ENCODE measurements at regions not wholly inside any gene's neighbourhood (a gene's known extent, or its start where the extent isn't known, plus 50 kb on each side); places are given as distances from the start of the nearest gene placed in this dataset.
A peak's percentile ranks its signal among the peaks of the same experiment; 100 is the strongest.

GRCh38 chr2:150309311-150310080 is 178.0 kb downstream of the RND3 start:
- no peak for DNase-seq

GRCh38 chr2:150307258-150307657 is 180.2 kb downstream of the RND3 start:
- no peak for DNase-seq

- DNase-seq, result no peak
These were observed 184.2 kb downstream of the RND3 start for GRCh38 chr2:150303281-150303680.

- DNase-seq, result no peak
These were observed 188.7 kb downstream of the RND3 start for GRCh38 chr2:150298571-150299305.

GRCh38 chr2:150296770-150297546 is 190.5 kb downstream of the RND3 start:
- DNase-seq, result peak; percentile 62

- DNase-seq, result no peak
These were observed 191.9 kb downstream of the RND3 start for GRCh38 chr2:150295544-150295943.

GRCh38 chr2:150293771-150294170 is 193.7 kb downstream of the RND3 start:
- DNase-seq, result no peak

GRCh38 chr2:150292807-150293206 is 194.7 kb downstream of the RND3 start:
- DNase-seq, result peak; percentile 12

GRCh38 chr2:150292192-150292591 is 195.3 kb downstream of the RND3 start:
- DNase-seq, result no peak

GRCh38 chr2:150286730-150287362 is 200.6 kb downstream of the RND3 start:
- DNase-seq, result peak; percentile 8

GRCh38 chr2:150284116-150284515 is 203.4 kb downstream of the RND3 start:
- DNase-seq, result no peak

- no peak for DNase-seq
These were observed 204.6 kb downstream of the RND3 start for GRCh38 chr2:150282771-150283371.

GRCh38 chr2:150282357-150282756 is 205.1 kb downstream of the RND3 start:
- DNase-seq, result no peak

- DNase-seq, result peak; percentile 59
These were observed 207.2 kb downstream of the RND3 start for GRCh38 chr2:150280231-150280630.

- no peak for DNase-seq
These were observed 207.8 kb downstream of the RND3 start for GRCh38 chr2:150279686-150280085.

GRCh38 chr2:150276737-150277136 is 210.7 kb downstream of the RND3 start:
- DNase-seq, result no peak

GRCh38 chr2:150274108-150274507 is 213.4 kb downstream of the RND3 start:
- DNase-seq, result peak; percentile 25

- peak; percentile 89 for DNase-seq
These were observed 215.3 kb downstream of the RND3 start for GRCh38 chr2:150271952-150272802.

- no peak for DNase-seq
These were observed 219.6 kb downstream of the RND3 start for GRCh38 chr2:150267651-150268415.

- DNase-seq, result no peak
These were observed 220.5 kb downstream of the RND3 start for GRCh38 chr2:150266931-150267330.

GRCh38 chr2:150264442-150264841 is 223.0 kb downstream of the RND3 start:
- DNase-seq, result no peak
